ENCODE measurements at regions not wholly inside any gene's neighbourhood (a gene's known extent, or its start where the extent isn't known, plus 50 kb on each side); places are given as distances from the start of the nearest gene placed in this dataset.

DNA sequence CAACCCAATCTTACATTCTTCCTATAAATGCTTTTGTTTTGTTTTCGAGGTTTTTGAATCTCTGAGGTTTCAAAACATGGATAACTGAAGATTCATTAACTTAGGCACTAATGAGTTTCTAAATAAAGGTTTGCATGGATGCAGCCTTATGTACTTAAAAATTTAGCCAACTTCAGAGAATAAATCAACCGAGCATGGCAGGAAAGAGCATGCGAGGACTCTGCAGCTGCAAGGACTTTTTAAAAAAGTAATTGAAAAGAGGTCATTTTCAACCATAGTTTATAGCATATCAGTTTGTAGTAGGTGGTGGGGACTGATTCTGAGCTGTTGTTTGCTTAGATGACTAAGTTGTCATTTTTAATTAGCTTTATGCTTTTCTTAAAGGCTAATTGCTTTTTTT, 567.0 kb upstream of the ZEB2 start:
- TF ChIP-seq, protein P1, sequence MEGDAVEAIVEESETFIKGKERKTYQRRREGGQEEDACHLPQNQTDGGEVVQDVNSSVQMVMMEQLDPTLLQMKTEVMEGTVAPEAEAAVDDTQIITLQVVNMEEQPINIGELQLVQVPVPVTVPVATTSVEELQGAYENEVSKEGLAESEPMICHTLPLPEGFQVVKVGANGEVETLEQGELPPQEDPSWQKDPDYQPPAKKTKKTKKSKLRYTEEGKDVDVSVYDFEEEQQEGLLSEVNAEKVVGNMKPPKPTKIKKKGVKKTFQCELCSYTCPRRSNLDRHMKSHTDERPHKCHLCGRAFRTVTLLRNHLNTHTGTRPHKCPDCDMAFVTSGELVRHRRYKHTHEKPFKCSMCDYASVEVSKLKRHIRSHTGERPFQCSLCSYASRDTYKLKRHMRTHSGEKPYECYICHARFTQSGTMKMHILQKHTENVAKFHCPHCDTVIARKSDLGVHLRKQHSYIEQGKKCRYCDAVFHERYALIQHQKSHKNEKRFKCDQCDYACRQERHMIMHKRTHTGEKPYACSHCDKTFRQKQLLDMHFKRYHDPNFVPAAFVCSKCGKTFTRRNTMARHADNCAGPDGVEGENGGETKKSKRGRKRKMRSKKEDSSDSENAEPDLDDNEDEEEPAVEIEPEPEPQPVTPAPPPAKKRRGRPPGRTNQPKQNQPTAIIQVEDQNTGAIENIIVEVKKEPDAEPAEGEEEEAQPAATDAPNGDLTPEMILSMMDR (conservative IDR thresholded peaks at IDR 0.05), result no peak
- no peak for TF ChIP-seq EZH2 (IDR thresholded peaks at IDR 0.05; ENCODE audit: low read depth)
